ENCODE measurements at regions not wholly inside any gene's neighbourhood (a gene's known extent, or its start where the extent isn't known, plus 50 kb on each side); places are given as distances from the start of the nearest gene placed in this dataset.

DNA sequence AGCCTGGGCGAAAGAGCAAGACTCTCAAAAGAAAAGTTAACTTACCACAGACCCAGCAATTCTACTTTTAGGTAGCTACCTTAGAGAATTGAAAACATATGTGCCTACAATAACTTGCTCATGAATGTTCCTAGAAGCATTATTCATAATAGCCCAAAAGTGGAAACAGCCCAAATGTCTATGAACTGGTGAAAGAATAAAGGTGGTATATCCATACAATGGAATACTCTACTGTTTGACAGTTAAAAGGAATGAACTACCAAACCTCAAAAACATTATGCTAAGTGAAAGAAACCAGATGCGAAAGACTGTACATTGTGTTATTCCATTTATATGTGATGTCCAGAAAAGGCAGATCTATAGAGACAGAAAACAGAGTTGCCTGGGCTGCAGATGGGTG, 131.4 kb downstream of the UCHL1 start:
- TF ChIP-seq, protein P1, sequence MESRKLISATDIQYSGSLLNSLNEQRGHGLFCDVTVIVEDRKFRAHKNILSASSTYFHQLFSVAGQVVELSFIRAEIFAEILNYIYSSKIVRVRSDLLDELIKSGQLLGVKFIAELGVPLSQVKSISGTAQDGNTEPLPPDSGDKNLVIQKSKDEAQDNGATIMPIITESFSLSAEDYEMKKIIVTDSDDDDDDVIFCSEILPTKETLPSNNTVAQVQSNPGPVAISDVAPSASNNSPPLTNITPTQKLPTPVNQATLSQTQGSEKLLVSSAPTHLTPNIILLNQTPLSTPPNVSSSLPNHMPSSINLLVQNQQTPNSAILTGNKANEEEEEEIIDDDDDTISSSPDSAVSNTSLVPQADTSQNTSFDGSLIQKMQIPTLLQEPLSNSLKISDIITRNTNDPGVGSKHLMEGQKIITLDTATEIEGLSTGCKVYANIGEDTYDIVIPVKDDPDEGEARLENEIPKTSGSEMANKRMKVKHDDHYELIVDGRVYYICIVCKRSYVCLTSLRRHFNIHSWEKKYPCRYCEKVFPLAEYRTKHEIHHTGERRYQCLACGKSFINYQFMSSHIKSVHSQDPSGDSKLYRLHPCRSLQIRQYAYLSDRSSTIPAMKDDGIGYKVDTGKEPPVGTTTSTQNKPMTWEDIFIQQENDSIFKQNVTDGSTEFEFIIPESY (IDR thresholded peaks at IDR 0.05) = no peak
- TF ChIP-seq, protein P2, sequence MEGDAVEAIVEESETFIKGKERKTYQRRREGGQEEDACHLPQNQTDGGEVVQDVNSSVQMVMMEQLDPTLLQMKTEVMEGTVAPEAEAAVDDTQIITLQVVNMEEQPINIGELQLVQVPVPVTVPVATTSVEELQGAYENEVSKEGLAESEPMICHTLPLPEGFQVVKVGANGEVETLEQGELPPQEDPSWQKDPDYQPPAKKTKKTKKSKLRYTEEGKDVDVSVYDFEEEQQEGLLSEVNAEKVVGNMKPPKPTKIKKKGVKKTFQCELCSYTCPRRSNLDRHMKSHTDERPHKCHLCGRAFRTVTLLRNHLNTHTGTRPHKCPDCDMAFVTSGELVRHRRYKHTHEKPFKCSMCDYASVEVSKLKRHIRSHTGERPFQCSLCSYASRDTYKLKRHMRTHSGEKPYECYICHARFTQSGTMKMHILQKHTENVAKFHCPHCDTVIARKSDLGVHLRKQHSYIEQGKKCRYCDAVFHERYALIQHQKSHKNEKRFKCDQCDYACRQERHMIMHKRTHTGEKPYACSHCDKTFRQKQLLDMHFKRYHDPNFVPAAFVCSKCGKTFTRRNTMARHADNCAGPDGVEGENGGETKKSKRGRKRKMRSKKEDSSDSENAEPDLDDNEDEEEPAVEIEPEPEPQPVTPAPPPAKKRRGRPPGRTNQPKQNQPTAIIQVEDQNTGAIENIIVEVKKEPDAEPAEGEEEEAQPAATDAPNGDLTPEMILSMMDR (IDR thresholded peaks at IDR 0.05; ENCODE audit: low read depth, low read length, missing input control) = no peak
- TF ChIP-seq, protein P3, sequence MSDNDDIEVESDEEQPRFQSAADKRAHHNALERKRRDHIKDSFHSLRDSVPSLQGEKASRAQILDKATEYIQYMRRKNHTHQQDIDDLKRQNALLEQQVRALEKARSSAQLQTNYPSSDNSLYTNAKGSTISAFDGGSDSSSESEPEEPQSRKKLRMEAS (IDR thresholded peaks at IDR 0.05) = no peak
- TF ChIP-seq, protein P4, sequence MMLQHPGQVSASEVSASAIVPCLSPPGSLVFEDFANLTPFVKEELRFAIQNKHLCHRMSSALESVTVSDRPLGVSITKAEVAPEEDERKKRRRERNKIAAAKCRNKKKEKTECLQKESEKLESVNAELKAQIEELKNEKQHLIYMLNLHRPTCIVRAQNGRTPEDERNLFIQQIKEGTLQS (IDR thresholded peaks at IDR 0.05) = no peak
- no peak for TF ChIP-seq RAD21 (IDR thresholded peaks at IDR 0.05)
- TF ChIP-seq, protein P5, sequence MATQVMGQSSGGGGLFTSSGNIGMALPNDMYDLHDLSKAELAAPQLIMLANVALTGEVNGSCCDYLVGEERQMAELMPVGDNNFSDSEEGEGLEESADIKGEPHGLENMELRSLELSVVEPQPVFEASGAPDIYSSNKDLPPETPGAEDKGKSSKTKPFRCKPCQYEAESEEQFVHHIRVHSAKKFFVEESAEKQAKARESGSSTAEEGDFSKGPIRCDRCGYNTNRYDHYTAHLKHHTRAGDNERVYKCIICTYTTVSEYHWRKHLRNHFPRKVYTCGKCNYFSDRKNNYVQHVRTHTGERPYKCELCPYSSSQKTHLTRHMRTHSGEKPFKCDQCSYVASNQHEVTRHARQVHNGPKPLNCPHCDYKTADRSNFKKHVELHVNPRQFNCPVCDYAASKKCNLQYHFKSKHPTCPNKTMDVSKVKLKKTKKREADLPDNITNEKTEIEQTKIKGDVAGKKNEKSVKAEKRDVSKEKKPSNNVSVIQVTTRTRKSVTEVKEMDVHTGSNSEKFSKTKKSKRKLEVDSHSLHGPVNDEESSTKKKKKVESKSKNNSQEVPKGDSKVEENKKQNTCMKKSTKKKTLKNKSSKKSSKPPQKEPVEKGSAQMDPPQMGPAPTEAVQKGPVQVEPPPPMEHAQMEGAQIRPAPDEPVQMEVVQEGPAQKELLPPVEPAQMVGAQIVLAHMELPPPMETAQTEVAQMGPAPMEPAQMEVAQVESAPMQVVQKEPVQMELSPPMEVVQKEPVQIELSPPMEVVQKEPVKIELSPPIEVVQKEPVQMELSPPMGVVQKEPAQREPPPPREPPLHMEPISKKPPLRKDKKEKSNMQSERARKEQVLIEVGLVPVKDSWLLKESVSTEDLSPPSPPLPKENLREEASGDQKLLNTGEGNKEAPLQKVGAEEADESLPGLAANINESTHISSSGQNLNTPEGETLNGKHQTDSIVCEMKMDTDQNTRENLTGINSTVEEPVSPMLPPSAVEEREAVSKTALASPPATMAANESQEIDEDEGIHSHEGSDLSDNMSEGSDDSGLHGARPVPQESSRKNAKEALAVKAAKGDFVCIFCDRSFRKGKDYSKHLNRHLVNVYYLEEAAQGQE (IDR thresholded peaks at IDR 0.05) = no peak
- TF ChIP-seq YY1 (IDR thresholded peaks at IDR 0.05) = no peak
- TF ChIP-seq RXRA (IDR thresholded peaks at IDR 0.05) = no peak
- no peak for TF ChIP-seq FOXA1 (IDR thresholded peaks at IDR 0.05)
